Lower leg skin (tissue), 3 donors: ENCODE measurements at regions not wholly inside any gene's neighbourhood (a gene's known extent, or its start where the extent isn't known, plus 50 kb on each side); places are given as distances from the start of the nearest gene placed in this dataset.

Experiments
- POLR2A ChIP-seq, 2 donors: fragments of 450-650 bp; IDR thresholded peaks; one replicate each; pipeline ENCODE4 v1.6.1; 2016 to 2017; ENCODE audit warnings: antibody characterized with exemption in 2 of 2, mild to moderate bottlenecking in 1 of 2, moderate library complexity in 1 of 2
- TF ChIP-seq, protein P1 (sequence below), 3 donors: fragments of 450-650 bp; IDR thresholded peaks; one replicate each; pipeline ENCODE4 v1.5.1; 2016; ENCODE audit warnings: antibody characterized with exemption in 3 of 3, mild to moderate bottlenecking in 3 of 3, moderate library complexity in 2 of 3

DNA sequence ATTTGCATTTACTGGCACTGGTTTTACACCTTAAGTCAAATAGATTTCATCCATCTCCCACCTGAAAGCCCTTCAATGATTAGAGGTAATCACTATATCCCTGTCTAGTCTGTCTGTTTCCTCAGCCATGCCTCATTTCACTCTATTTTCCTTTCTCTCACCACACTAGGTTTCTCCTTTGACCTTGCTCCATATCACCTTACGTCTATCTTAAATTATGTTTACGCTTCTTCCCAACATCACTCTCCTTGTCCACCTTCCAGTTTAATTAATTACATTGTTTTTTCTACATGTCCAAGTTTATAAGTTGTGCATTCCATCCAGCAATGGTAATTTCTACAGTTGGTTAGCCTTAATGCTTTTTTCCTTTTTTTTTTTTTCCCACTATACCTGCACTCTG is 396.7 kb upstream of the PDZRN3 start:
- TF ChIP-seq POLR2A (IDR thresholded peaks at IDR 0.05) = no peak
- TF ChIP-seq, protein P1, sequence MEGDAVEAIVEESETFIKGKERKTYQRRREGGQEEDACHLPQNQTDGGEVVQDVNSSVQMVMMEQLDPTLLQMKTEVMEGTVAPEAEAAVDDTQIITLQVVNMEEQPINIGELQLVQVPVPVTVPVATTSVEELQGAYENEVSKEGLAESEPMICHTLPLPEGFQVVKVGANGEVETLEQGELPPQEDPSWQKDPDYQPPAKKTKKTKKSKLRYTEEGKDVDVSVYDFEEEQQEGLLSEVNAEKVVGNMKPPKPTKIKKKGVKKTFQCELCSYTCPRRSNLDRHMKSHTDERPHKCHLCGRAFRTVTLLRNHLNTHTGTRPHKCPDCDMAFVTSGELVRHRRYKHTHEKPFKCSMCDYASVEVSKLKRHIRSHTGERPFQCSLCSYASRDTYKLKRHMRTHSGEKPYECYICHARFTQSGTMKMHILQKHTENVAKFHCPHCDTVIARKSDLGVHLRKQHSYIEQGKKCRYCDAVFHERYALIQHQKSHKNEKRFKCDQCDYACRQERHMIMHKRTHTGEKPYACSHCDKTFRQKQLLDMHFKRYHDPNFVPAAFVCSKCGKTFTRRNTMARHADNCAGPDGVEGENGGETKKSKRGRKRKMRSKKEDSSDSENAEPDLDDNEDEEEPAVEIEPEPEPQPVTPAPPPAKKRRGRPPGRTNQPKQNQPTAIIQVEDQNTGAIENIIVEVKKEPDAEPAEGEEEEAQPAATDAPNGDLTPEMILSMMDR (IDR thresholded peaks at IDR 0.05) = no peak
